GM23338 (cell line): ENCODE measurements at regions not wholly inside any gene's neighbourhood (a gene's known extent, or its start where the extent isn't known, plus 50 kb on each side); places are given as distances from the start of the nearest gene placed in this dataset.

ENCODE experiments used
- ATAC-seq: fragments of 200-7000 bp; cut with Tn5 transposase; 3 replicates; pipeline ENCODE4 v1.9.1; 2020
- DNase-seq: peaks from one replicate; pipeline ENCODE4 v3.0.0-alpha.2; 2015; ENCODE audit warnings: low spot score
- H2AFZ ChIP-seq: fragments of 200-600 bp; sonication (generic); 2 replicates; pipeline ENCODE4 v1.8.0; 2016; ENCODE audit warnings: antibody characterized with exemption, mild to moderate bottlenecking, moderate library complexity
- H3F3A ChIP-seq: fragments of 200-600 bp; sonication (generic); replicated peaks from 2 replicates; pipeline ENCODE4 v1.8.0; 2017; ENCODE audit warnings: antibody characterized with exemption, mixed run types, low read depth
- H3K27ac ChIP-seq: fragments of 200-600 bp; sonication (generic); 2 replicates; pipeline ENCODE4 v1.6.1; 2016; ENCODE audit warnings: low read depth
- H3K27me3 ChIP-seq: fragments of 200-600 bp; sonication (generic); 2 replicates; pipeline ENCODE4 v1.8.0; 2016; ENCODE audit warnings: mild to moderate bottlenecking, mixed run types, moderate library complexity; ENCODE audit not compliant: insufficient read depth
- H3K36me3 ChIP-seq: fragments of 200-600 bp; sonication (generic); 2 replicates; pipeline ENCODE4 v1.8.0; 2016; ENCODE audit warnings: mild to moderate bottlenecking; ENCODE audit not compliant: insufficient read depth
- H3K4me1 ChIP-seq: fragments of 200-600 bp; sonication (generic); 2 replicates; pipeline ENCODE4 v1.8.0; 2016; ENCODE audit warnings: mild to moderate bottlenecking, moderate library complexity; ENCODE audit not compliant: insufficient read depth
- H3K4me2 ChIP-seq: fragments of 200-600 bp; sonication (generic); 2 replicates; pipeline ENCODE4 v1.7.1; 2017; ENCODE audit warnings: mixed run types
- H3K4me3 ChIP-seq: fragments of 200-600 bp; sonication (generic); 2 replicates; pipeline ENCODE4 v1.6.1; 2016; ENCODE audit warnings: mixed run types
- H3K79me2 ChIP-seq: fragments of 200-600 bp; sonication (generic); replicated peaks from 2 replicates; pipeline ENCODE4 v1.8.0; 2017; ENCODE audit warnings: mild to moderate bottlenecking; ENCODE audit not compliant: insufficient read depth
- H3K9me2 ChIP-seq: fragments of 200-600 bp; sonication (generic); 2 replicates; pipeline ENCODE4 v1.8.0; 2017; ENCODE audit not compliant: insufficient read depth
- H4K20me1 ChIP-seq: fragments of 200-600 bp; sonication (generic); replicated peaks from 2 replicates; pipeline ENCODE4 v1.8.0; 2017; ENCODE audit warnings: mild to moderate bottlenecking; ENCODE audit not compliant: insufficient read depth
- H3K27ac Mint-ChIP-seq: 2 replicates; pipeline ENCODE4 v1.8.0; 2020; ENCODE audit warnings: inconsistent platforms, mild to moderate bottlenecking, moderate library complexity, mixed read lengths
- H3K27me3 Mint-ChIP-seq: 3 replicates; pipeline ENCODE4 v1.8.0; 2022; ENCODE audit warnings: low read depth, mild to moderate bottlenecking, moderate library complexity, mixed read lengths, inconsistent platforms; ENCODE audit not compliant: insufficient read depth, poor library complexity
- H3K36me3 Mint-ChIP-seq: 3 replicates; pipeline ENCODE4 v1.8.0; 2021; ENCODE audit warnings: low read depth, mild to moderate bottlenecking, inconsistent platforms, moderate library complexity, mixed read lengths
- H3K4me1 Mint-ChIP-seq: 3 replicates; pipeline ENCODE4 v1.8.0; 2020; ENCODE audit warnings: mild to moderate bottlenecking, inconsistent platforms, mixed read lengths
- H3K4me3 Mint-ChIP-seq: 3 replicates; pipeline ENCODE4 v1.8.0; 2021; ENCODE audit warnings: moderate library complexity, mild to moderate bottlenecking, inconsistent platforms, mixed read lengths
- H3K9me3 Mint-ChIP-seq: 3 replicates; pipeline ENCODE4 v1.8.0; 2020; ENCODE audit warnings: moderate library complexity, mild to moderate bottlenecking, inconsistent platforms, mixed read lengths
- EZH2 ChIP-seq: fragments of 200-600 bp; sonication (generic); IDR thresholded peaks from one replicate; pipeline ENCODE4 v1.8.0; 2017; ENCODE audit warnings: antibody characterized with exemption, mild to moderate bottlenecking, low read depth; ENCODE audit not compliant: unreplicated experiment
- EZH2phosphoT487 ChIP-seq: fragments of 200-600 bp; sonication (generic); IDR thresholded peaks from one replicate; pipeline ENCODE4 v1.8.1; 2018; ENCODE audit warnings: antibody characterized with exemption; ENCODE audit not compliant: unreplicated experiment
- JUNB ChIP-seq: IDR thresholded peaks from one replicate; pipeline ENCODE4 v1.6.1; 2016; ENCODE audit warnings: antibody characterized with exemption; ENCODE audit not compliant: unreplicated experiment
- POLR2AphosphoS5 ChIP-seq: IDR thresholded peaks from 2 replicates; pipeline ENCODE4 v1.6.1; 2016; ENCODE audit warnings: antibody characterized with exemption, low read depth
- STAT1 ChIP-seq: IDR thresholded peaks from one replicate; pipeline ENCODE4 v1.6.1; 2016; ENCODE audit warnings: antibody characterized with exemption; ENCODE audit not compliant: unreplicated experiment
- ZNF114 ChIP-seq: fragments of 250-450 bp; sonication (Bioruptor Pico); IDR thresholded peaks from 2 replicates; pipeline ENCODE4 v1.5.0; 2020; ENCODE audit warnings: mild to moderate bottlenecking, moderate library complexity
- ZNF331 ChIP-seq: fragments of 250-450 bp; sonication (Bioruptor Pico); IDR thresholded peaks from 2 replicates; pipeline ENCODE4 v1.5.0; 2020; ENCODE audit warnings: low read depth, mild to moderate bottlenecking, moderate library complexity
- TF ChIP-seq, protein P1 (sequence below): fragments of 250-450 bp; sonication (Bioruptor Pico); IDR thresholded peaks from 2 replicates; pipeline ENCODE4 v1.5.0; 2020; ENCODE audit warnings: mild to moderate bottlenecking, moderate library complexity
- TF ChIP-seq, protein P2 (sequence below): IDR thresholded peaks from 2 replicates; pipeline ENCODE4 v1.6.1; 2016; ENCODE audit warnings: antibody characterized with exemption

DNA sequence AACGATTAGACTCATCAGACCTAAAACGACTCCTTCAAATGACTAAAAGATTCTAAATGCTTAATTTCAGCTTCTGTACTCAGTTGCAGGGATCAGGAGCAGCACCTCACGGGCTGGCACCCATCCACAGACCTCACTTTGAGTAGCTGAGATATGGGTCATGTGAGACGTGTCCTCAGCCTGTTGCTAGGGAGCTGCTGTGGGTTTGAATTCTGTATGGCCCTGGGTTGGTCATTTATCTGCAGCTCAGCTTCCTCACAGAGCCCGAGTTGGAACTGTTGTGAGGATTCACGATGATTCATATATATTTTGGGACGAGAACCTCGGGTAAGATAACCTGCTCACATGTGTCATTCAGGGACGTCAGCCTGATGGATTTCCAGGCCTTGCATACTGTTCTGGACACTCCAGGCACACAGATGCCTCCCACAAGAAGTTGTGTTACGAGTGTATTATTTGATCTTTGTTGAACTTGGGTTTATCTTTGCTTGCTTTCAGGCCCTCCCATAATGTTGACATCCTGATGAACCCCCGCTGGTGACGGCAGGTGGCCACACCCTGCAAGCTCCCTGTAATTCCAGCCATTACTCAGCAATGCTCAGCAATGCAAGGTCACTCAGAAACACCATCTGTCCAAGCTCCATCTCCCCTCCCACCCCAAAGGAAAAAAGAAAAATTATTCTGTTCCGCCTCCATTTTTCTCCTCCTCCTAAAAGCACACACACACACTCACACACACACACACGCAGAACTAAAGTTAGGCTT is 137.6 kb downstream of the RBFOX3 start (continued):
- TF ChIP-seq, protein P1, sequence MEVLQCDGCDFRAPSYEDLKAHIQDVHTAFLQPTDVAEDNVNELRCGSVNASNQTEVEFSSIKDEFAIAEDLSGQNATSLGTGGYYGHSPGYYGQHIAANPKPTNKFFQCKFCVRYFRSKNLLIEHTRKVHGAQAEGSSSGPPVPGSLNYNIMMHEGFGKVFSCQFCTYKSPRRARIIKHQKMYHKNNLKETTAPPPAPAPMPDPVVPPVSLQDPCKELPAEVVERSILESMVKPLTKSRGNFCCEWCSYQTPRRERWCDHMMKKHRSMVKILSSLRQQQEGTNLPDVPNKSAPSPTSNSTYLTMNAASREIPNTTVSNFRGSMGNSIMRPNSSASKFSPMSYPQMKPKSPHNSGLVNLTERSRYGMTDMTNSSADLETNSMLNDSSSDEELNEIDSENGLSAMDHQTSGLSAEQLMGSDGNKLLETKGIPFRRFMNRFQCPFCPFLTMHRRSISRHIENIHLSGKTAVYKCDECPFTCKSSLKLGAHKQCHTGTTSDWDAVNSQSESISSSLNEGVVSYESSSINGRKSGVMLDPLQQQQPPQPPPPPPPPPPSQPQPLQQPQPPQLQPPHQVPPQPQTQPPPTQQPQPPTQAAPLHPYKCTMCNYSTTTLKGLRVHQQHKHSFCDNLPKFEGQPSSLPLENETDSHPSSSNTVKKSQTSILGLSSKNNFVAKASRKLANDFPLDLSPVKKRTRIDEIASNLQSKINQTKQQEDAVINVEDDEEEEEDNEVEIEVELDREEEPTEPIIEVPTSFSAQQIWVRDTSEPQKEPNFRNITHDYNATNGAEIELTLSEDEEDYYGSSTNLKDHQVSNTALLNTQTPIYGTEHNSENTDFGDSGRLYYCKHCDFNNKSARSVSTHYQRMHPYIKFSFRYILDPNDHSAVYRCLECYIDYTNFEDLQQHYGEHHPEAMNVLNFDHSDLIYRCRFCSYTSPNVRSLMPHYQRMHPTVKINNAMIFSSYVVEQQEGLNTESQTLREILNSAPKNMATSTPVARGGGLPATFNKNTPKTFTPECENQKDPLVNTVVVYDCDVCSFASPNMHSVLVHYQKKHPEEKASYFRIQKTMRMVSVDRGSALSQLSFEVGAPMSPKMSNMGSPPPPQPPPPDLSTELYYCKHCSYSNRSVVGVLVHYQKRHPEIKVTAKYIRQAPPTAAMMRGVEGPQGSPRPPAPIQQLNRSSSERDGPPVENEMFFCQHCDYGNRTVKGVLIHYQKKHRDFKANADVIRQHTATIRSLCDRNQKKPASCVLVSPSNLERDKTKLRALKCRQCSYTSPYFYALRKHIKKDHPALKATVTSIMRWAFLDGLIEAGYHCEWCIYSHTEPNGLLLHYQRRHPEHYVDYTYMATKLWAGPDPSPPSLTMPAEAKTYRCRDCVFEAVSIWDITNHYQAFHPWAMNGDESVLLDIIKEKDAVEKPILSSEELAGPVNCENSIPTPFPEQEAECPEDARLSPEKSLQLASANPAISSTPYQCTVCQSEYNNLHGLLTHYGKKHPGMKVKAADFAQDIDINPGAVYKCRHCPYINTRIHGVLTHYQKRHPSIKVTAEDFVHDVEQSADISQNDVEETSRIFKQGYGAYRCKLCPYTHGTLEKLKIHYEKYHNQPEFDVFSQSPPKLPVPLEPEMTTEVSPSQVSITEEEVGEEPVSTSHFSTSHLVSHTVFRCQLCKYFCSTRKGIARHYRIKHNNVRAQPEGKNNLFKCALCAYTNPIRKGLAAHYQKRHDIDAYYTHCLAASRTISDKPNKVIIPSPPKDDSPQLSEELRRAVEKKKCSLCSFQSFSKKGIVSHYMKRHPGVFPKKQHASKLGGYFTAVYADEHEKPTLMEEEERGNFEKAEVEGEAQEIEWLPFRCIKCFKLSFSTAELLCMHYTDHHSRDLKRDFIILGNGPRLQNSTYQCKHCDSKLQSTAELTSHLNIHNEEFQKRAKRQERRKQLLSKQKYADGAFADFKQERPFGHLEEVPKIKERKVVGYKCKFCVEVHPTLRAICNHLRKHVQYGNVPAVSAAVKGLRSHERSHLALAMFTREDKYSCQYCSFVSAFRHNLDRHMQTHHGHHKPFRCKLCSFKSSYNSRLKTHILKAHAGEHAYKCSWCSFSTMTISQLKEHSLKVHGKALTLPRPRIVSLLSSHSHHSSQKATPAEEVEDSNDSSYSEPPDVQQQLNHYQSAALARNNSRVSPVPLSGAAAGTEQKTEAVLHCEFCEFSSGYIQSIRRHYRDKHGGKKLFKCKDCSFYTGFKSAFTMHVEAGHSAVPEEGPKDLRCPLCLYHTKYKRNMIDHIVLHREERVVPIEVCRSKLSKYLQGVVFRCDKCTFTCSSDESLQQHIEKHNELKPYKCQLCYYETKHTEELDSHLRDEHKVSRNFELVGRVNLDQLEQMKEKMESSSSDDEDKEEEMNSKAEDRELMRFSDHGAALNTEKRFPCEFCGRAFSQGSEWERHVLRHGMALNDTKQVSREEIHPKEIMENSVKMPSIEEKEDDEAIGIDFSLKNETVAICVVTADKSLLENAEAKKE (CRISPR knock-in tag) = no peak
- TF ChIP-seq POLR2AphosphoS5 (no peak), EZH2phosphoT487 (no peak)

DNA sequence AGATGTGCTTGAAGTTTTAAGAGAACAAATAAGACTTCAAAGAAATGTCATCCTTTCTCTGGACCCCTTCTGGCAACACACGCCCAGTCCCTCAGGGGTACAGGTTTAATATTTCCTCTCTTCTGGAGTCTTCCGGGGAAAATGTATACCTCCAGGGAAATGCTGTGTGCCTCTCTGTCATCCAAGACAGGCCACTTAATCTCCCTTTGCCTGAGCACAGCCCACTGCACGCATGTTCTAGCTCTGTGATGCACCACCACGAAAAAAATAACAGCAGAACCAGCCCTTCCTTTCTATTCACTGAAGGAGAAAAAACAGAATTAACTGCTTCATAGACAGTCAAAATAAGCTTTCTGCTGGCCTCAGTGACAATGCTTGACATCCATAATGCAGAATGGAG is 140.1 kb downstream of the RBFOX3 start:
- Mint-ChIP-seq H3K36me3 (no peaks in the 10 kb centered on the region), H3K4me3 (no peak overlapping the region), H3K27ac (no peak overlapping the region), H3K27me3 (peaks cover 4% of the 10 kb centered on the region), H3K9me3 (no peaks in the 10 kb centered on the region), H3K4me1 (peaks cover 8% of the 10 kb centered on the region)
- H3K27me3 ChIP-seq = no peaks in the 10 kb centered on the region
- no peak for ATAC-seq
- no peaks in the 10 kb centered on the region for H3F3A ChIP-seq
- H3K79me2 ChIP-seq = no peaks in the 10 kb centered on the region
- no peaks in the 10 kb centered on the region for H4K20me1 ChIP-seq
- no peak overlapping the region for H3K4me3 ChIP-seq
- no peak overlapping the region for H3K27ac ChIP-seq
- H3K36me3 ChIP-seq = no peaks in the 10 kb centered on the region
- H3K4me1 ChIP-seq = no peaks in the 10 kb centered on the region
- H2AFZ ChIP-seq = no peak overlapping the region
- no peak for DNase-seq
- no peak overlapping the region for H3K4me2 ChIP-seq
- no peaks in the 10 kb centered on the region for H3K9me2 ChIP-seq
- TF ChIP-seq, protein P2, sequence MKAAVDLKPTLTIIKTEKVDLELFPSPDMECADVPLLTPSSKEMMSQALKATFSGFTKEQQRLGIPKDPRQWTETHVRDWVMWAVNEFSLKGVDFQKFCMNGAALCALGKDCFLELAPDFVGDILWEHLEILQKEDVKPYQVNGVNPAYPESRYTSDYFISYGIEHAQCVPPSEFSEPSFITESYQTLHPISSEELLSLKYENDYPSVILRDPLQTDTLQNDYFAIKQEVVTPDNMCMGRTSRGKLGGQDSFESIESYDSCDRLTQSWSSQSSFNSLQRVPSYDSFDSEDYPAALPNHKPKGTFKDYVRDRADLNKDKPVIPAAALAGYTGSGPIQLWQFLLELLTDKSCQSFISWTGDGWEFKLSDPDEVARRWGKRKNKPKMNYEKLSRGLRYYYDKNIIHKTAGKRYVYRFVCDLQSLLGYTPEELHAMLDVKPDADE = no peak
- no peak for TF ChIP-seq EZH2phosphoT487
- TF ChIP-seq ZNF331 = no peak
- TF ChIP-seq EZH2 = no peak
- TF ChIP-seq JUNB = no peak
- TF ChIP-seq ZNF114 (CRISPR knock-in tag) = no peak
- no peak for TF ChIP-seq STAT1
